GM18508 (cell line): ENCODE measurements at regions not wholly inside any gene's neighbourhood (a gene's known extent, or its start where the extent isn't known, plus 50 kb on each side); places are given as distances from the start of the nearest gene placed in this dataset.
"Not testable (repeated sequence)": the region's sequence is repeated elsewhere in the genome, so short reads cannot be mapped to it uniquely, and the experiment has no call there.

Source experiments
- ATAC-seq: cut with Tn5 transposase; IDR thresholded peaks from one replicate; pipeline ENCODE4 v1.9.1; 2021; ENCODE audit warnings: moderate number of reproducible peaks; ENCODE audit not compliant: insufficient read depth, unreplicated experiment

- no peak for ATAC-seq
These were observed 104.8 kb downstream of the GJA1 start for GRCh38 chr6:121540210-121540609.

GRCh38 chr6:121544691-121545090 is 109.2 kb downstream of the GJA1 start:
- no peak for ATAC-seq

- ATAC-seq: no peak
These were observed 112.7 kb downstream of the GJA1 start for GRCh38 chr6:121548131-121548530.

GRCh38 chr6:121549736-121550135 is 114.3 kb downstream of the GJA1 start:
- no peak for ATAC-seq

GRCh38 chr6:121550491-121551010 is 115.1 kb downstream of the GJA1 start:
- no peak for ATAC-seq

- ATAC-seq: no peak
These were observed 119.8 kb downstream of the GJA1 start for GRCh38 chr6:121555201-121555600.

GRCh38 chr6:121556149-121556548 is 120.7 kb downstream of the GJA1 start:
- not testable (repeated sequence) for ATAC-seq

- ATAC-seq: no peak
These were observed 121.9 kb downstream of the GJA1 start for GRCh38 chr6:121557146-121557940.

GRCh38 chr6:121559611-121560269 is 124.3 kb downstream of the GJA1 start:
- ATAC-seq: no peak

GRCh38 chr6:121560476-121560875 is 125.0 kb downstream of the GJA1 start:
- ATAC-seq: no peak

- ATAC-seq: no peak
These were observed 127.8 kb downstream of the GJA1 start for GRCh38 chr6:121563286-121563685.

GRCh38 chr6:121564529-121564928 is 129.1 kb downstream of the GJA1 start:
- not testable (repeated sequence) for ATAC-seq

- no peak for ATAC-seq
These were observed 136.0 kb downstream of the GJA1 start for GRCh38 chr6:121571455-121571854.

- ATAC-seq: no peak
These were observed 138.0 kb downstream of the GJA1 start for GRCh38 chr6:121573481-121573880.

GRCh38 chr6:121578216-121578615 is 142.8 kb downstream of the GJA1 start:
- ATAC-seq: no peak

- ATAC-seq: no peak
These were observed 144.0 kb downstream of the GJA1 start for GRCh38 chr6:121579478-121579877.

GRCh38 chr6:121581327-121581726 is 145.9 kb downstream of the GJA1 start:
- ATAC-seq: no peak

GRCh38 chr6:121582262-121582661 is 146.8 kb downstream of the GJA1 start:
- no peak for ATAC-seq

- no peak for ATAC-seq
These were observed 149.3 kb downstream of the GJA1 start for GRCh38 chr6:121584586-121585369.

- ATAC-seq: no peak
These were observed 155.0 kb downstream of the GJA1 start for GRCh38 chr6:121590438-121590837.

GRCh38 chr6:121590916-121591315 is 155.5 kb downstream of the GJA1 start:
- ATAC-seq: no peak
